ENCODE measurements at regions not wholly inside any gene's neighbourhood (a gene's known extent, or its start where the extent isn't known, plus 50 kb on each side); places are given as distances from the start of the nearest gene placed in this dataset.

- TF ChIP-seq CTCF (IDR thresholded peaks at IDR 0.05; ENCODE audit: low read depth, low read length): no peak
- Histone ChIP-seq H3K9me3 (ENCODE audit: severe bottlenecking) (no peaks in the 10 kb centered on the region), H3K27me3 (ENCODE audit: insufficient read depth, low read depth, severe bottlenecking) (peaks cover 75% of the 10 kb centered on the region), H3K4me3 (ENCODE audit: low read depth, low read length) (no peak overlapping the region), H3K27ac (no peak overlapping the region), H3K36me3 (no peaks in the 10 kb centered on the region)
- no peak for DNase-seq
Measured at GRCh38 chr2:65636024-65636423, 203.6 kb upstream of the SPRED2 start.

- H3K9me3 ChIP-seq (ENCODE audit: severe bottlenecking): no peaks in the 10 kb centered on the region
- no peak for TF ChIP-seq CTCF (IDR thresholded peaks at IDR 0.05; ENCODE audit: low read depth, low read length)
- no peaks in the 10 kb centered on the region for H3K36me3 ChIP-seq
- DNase-seq: no peak
- H3K27me3 ChIP-seq (ENCODE audit: insufficient read depth, low read depth, severe bottlenecking): peaks cover 75% of the 10 kb centered on the region
- no peak overlapping the region for H3K27ac ChIP-seq
- no peak overlapping the region for H3K4me3 ChIP-seq (ENCODE audit: low read depth, low read length)
Measured at GRCh38 chr2:65634304-65634703, 201.9 kb upstream of the SPRED2 start.

- no peak for DNase-seq
- Histone ChIP-seq H3K9me3 (ENCODE audit: severe bottlenecking) (no peaks in the 10 kb centered on the region), H3K27me3 (ENCODE audit: insufficient read depth, low read depth, severe bottlenecking) (peaks cover 54% of the 10 kb centered on the region), H3K27ac (no peak overlapping the region), H3K36me3 (no peaks in the 10 kb centered on the region), H3K4me3 (ENCODE audit: low read depth, low read length) (no peak overlapping the region)
- no peak for TF ChIP-seq CTCF (IDR thresholded peaks at IDR 0.05; ENCODE audit: low read depth, low read length)
Measured at GRCh38 chr2:65630643-65631042, 198.2 kb upstream of the SPRED2 start.

GRCh38 chr2:65628156-65628555 is 195.8 kb upstream of the SPRED2 start:
- TF ChIP-seq CTCF (IDR thresholded peaks at IDR 0.05; ENCODE audit: low read depth, low read length): no peak
- no peaks in the 10 kb centered on the region for H3K36me3 ChIP-seq
- no peak for DNase-seq
- H3K9me3 ChIP-seq (ENCODE audit: severe bottlenecking): no peaks in the 10 kb centered on the region
- H3K4me3 ChIP-seq (ENCODE audit: low read depth, low read length): no peak overlapping the region
- no peak overlapping the region for H3K27ac ChIP-seq
- H3K27me3 ChIP-seq (ENCODE audit: insufficient read depth, low read depth, severe bottlenecking): peaks cover 56% of the 10 kb centered on the region

GRCh38 chr2:65626831-65627230 is 194.4 kb upstream of the SPRED2 start:
- H3K36me3 ChIP-seq: no peaks in the 10 kb centered on the region
- DNase-seq: no peak
- H3K27ac ChIP-seq: no peak overlapping the region
- H3K27me3 ChIP-seq (ENCODE audit: insufficient read depth, low read depth, severe bottlenecking): peaks cover 59% of the 10 kb centered on the region
- TF ChIP-seq CTCF (IDR thresholded peaks at IDR 0.05; ENCODE audit: low read depth, low read length): no peak
- no peaks in the 10 kb centered on the region for H3K9me3 ChIP-seq (ENCODE audit: severe bottlenecking)
- no peak overlapping the region for H3K4me3 ChIP-seq (ENCODE audit: low read depth, low read length)

GRCh38 chr2:65625982-65626381 is 193.6 kb upstream of the SPRED2 start:
- TF ChIP-seq CTCF (IDR thresholded peaks at IDR 0.05; ENCODE audit: low read depth, low read length): no peak
- Histone ChIP-seq H3K27ac (no peak overlapping the region), H3K9me3 (ENCODE audit: severe bottlenecking) (no peaks in the 10 kb centered on the region), H3K4me3 (ENCODE audit: low read depth, low read length) (no peak overlapping the region), H3K36me3 (no peaks in the 10 kb centered on the region), H3K27me3 (ENCODE audit: insufficient read depth, low read depth, severe bottlenecking) (peaks cover 59% of the 10 kb centered on the region)
- DNase-seq: no peak

Data from WERI-Rb-1 (cell line).